HEK293 (cell line): ENCODE measurements at regions not wholly inside any gene's neighbourhood (a gene's known extent, or its start where the extent isn't known, plus 50 kb on each side); places are given as distances from the start of the nearest gene placed in this dataset.

Source experiments
- CTCF ChIA-PET: fragments of 350-600 bp; formaldehyde crosslinking; extraction: SDS; loops from one replicate; lab custom pipeline; 2021; ENCODE audit warnings: antibody characterized with exemption; lab: Yijun Ruan, JAX
- POLR2A ChIA-PET: fragments of 300-600 bp; formaldehyde crosslinking; extraction: SDS; loops from one replicate; lab custom pipeline; 2020; ENCODE audit warnings: antibody characterized with exemption, inconsistent platforms; lab: Yijun Ruan, JAX
- H3K27ac ChIP-seq: fragments of 200-500 bp; sonication (Bioruptor generic); 2 replicates; pipeline ENCODE4 v1.5.1; 2014; ENCODE audit warnings: low read depth, low read length, control low read depth, inconsistent platforms; ENCODE audit errors: extremely low read depth
- H3K36me3 ChIP-seq, 2 experiments: fragments of 200-500 bp in 1 of 2; sonication (Bioruptor generic) in 1 of 2; 1 replicate in 1 of 2; 2 replicates in 1 of 2; pipeline ENCODE4 v1.5.1; 2014 to 2017; ENCODE audit warnings: inconsistent platforms in 2 of 2, low read length in 2 of 2; ENCODE audit not compliant: control insufficient read depth in 2 of 2, insufficient read depth in 1 of 2
- H3K4me1 ChIP-seq: fragments of 200-500 bp; sonication (Bioruptor generic); 2 replicates; pipeline ENCODE4 v1.5.1; 2014; ENCODE audit warnings: mild to moderate bottlenecking, low read length, inconsistent platforms; ENCODE audit not compliant: control insufficient read depth, insufficient read depth
- H3K4me3 ChIP-seq: 2 replicates; pipeline ENCODE4 v1.5.1; 2011; ENCODE audit warnings: low read depth, mild to moderate bottlenecking, control low read depth, low read length, moderate library complexity
- H3K9me3 ChIP-seq: fragments of 200-500 bp; sonication (Bioruptor generic); 2 replicates; pipeline ENCODE4 v1.5.1; 2014; ENCODE audit warnings: low read depth, low read length, inconsistent platforms; ENCODE audit not compliant: control insufficient read depth, insufficient read depth
- GLIS2 ChIP-seq: fragments of 450-650 bp; formaldehyde crosslinking; IDR thresholded peaks from 2 replicates; pipeline ENCODE4 v1.5.1; 2016; ENCODE audit warnings: missing biosample characterization, missing genetic modification characterization
- KLF7 ChIP-seq: fragments of 450-650 bp; formaldehyde crosslinking; IDR thresholded peaks from 2 replicates; pipeline ENCODE4 v1.5.1; 2016; ENCODE audit warnings: missing biosample characterization, missing genetic modification characterization, borderline replicate concordance
- SALL2 ChIP-seq: fragments of 450-650 bp; formaldehyde crosslinking; IDR thresholded peaks from 2 replicates; pipeline ENCODE4 v1.5.0; 2017; ENCODE audit warnings: missing biosample characterization, mild to moderate bottlenecking, missing genetic modification characterization, borderline replicate concordance
- SETDB1 ChIP-seq: IDR thresholded peaks from one replicate; pipeline ENCODE4 v1.6.1; 2017; ENCODE audit warnings: mild to moderate bottlenecking, low read length, moderate library complexity, mixed read lengths; ENCODE audit not compliant: insufficient read length
- SP2 ChIP-seq: fragments of 450-650 bp; formaldehyde crosslinking; IDR thresholded peaks from 2 replicates; pipeline ENCODE4 v1.5.1; 2016; ENCODE audit warnings: missing biosample characterization, missing genetic modification characterization
- SP3 ChIP-seq: fragments of 450-650 bp; formaldehyde crosslinking; IDR thresholded peaks from 2 replicates; pipeline ENCODE4 v1.5.1; 2016; ENCODE audit warnings: missing biosample characterization, missing genetic modification characterization
- YY1 ChIP-seq: fragments of 450-650 bp; formaldehyde crosslinking; IDR thresholded peaks from 2 replicates; pipeline ENCODE4 v1.5.1; 2018; ENCODE audit warnings: missing biosample characterization, missing genetic modification characterization
- ZNF157 ChIP-seq: fragments of 450-650 bp; formaldehyde crosslinking; IDR thresholded peaks from 2 replicates; pipeline ENCODE4 v1.5.1; 2016; ENCODE audit warnings: missing biosample characterization, missing genetic modification characterization
- ZNF184 ChIP-seq: fragments of 450-650 bp; IDR thresholded peaks from 2 replicates; pipeline ENCODE4 v1.5.1; 2018; ENCODE audit warnings: missing biosample characterization, mild to moderate bottlenecking, missing genetic modification characterization
- ZNF202 ChIP-seq: fragments of 450-650 bp; formaldehyde crosslinking; IDR thresholded peaks from 2 replicates; pipeline ENCODE4 v1.5.1; 2016; ENCODE audit warnings: missing biosample characterization, missing genetic modification characterization, borderline replicate concordance
- ZNF266 ChIP-seq: fragments of 450-650 bp; formaldehyde crosslinking; IDR thresholded peaks from 2 replicates; pipeline ENCODE4 v1.5.1; 2016; ENCODE audit warnings: missing biosample characterization, missing genetic modification characterization, low read depth
- ZNF416 ChIP-seq: fragments of 450-650 bp; formaldehyde crosslinking; IDR thresholded peaks from 2 replicates; pipeline ENCODE4 v1.5.1; 2016; ENCODE audit warnings: missing biosample characterization, missing genetic modification characterization
- ZNF501 ChIP-seq: fragments of 450-650 bp; formaldehyde crosslinking; IDR thresholded peaks from 2 replicates; pipeline ENCODE4 v1.5.1; 2016; ENCODE audit warnings: missing biosample characterization, missing genetic modification characterization
- ZNF610 ChIP-seq: fragments of 450-650 bp; formaldehyde crosslinking; IDR thresholded peaks from 2 replicates; pipeline ENCODE4 v1.5.1; 2016; ENCODE audit warnings: missing biosample characterization, missing genetic modification characterization, borderline replicate concordance
- ZNF677 ChIP-seq: fragments of 450-650 bp; IDR thresholded peaks from 2 replicates; pipeline ENCODE4 v1.5.0; 2018; ENCODE audit warnings: missing biosample characterization, mild to moderate bottlenecking, missing genetic modification characterization, moderate library complexity
- TF ChIP-seq, protein P1 (sequence below): fragments of 450-650 bp; formaldehyde crosslinking; IDR thresholded peaks from 2 replicates; pipeline ENCODE4 v1.5.1; 2017; ENCODE audit warnings: missing biosample characterization, missing genetic modification characterization
- TF ChIP-seq, protein P2 (sequence below): fragments of 450-650 bp; formaldehyde crosslinking; IDR thresholded peaks from 2 replicates; pipeline ENCODE4 v1.5.1; 2016; ENCODE audit warnings: missing biosample characterization, missing genetic modification characterization, low read depth
- TF ChIP-seq, protein P3 (sequence below): fragments of 450-650 bp; formaldehyde crosslinking; IDR thresholded peaks from 2 replicates; pipeline ENCODE4 v1.5.1; 2017; ENCODE audit warnings: missing biosample characterization, missing genetic modification characterization
- TF ChIP-seq, protein P4 (sequence below): IDR thresholded peaks from 2 replicates; pipeline ENCODE4 v1.6.1; 2011; ENCODE audit warnings: mild to moderate bottlenecking, low read depth, low read length, borderline replicate concordance

GRCh38 chr10:44859546-44860285 is 51.4 kb upstream of the TMEM72 start:
- Histone ChIP-seq H3K36me3 (no peaks in the 10 kb centered on the region), H3K4me1 (peaks cover 3% of the 10 kb centered on the region; the same call in 1 of the 2 replicates), H3K4me3 (no peak overlapping the region), H3K27ac (no peak overlapping the region), H3K9me3 (no peaks in the 10 kb centered on the region)
- ChIA-PET CTCF (interaction anchor here (0.7 to 2.3 kb wide), 5 partner anchors 27 to 520 kb away, joined by 3 to 14 read pairs (median 4); no protein-coding TSS in a partner anchor), POLR2A (no interaction called here)
- TF ChIP-seq, protein P1, sequence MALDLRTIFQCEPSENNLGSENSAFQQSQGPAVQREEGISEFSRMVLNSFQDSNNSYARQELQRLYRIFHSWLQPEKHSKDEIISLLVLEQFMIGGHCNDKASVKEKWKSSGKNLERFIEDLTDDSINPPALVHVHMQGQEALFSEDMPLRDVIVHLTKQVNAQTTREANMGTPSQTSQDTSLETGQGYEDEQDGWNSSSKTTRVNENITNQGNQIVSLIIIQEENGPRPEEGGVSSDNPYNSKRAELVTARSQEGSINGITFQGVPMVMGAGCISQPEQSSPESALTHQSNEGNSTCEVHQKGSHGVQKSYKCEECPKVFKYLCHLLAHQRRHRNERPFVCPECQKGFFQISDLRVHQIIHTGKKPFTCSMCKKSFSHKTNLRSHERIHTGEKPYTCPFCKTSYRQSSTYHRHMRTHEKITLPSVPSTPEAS (tag by site-specific recombination): 0 out of 2 replicates have a peak, but pooled peaks have one; percentile 35
- TF ChIP-seq, protein P2, sequence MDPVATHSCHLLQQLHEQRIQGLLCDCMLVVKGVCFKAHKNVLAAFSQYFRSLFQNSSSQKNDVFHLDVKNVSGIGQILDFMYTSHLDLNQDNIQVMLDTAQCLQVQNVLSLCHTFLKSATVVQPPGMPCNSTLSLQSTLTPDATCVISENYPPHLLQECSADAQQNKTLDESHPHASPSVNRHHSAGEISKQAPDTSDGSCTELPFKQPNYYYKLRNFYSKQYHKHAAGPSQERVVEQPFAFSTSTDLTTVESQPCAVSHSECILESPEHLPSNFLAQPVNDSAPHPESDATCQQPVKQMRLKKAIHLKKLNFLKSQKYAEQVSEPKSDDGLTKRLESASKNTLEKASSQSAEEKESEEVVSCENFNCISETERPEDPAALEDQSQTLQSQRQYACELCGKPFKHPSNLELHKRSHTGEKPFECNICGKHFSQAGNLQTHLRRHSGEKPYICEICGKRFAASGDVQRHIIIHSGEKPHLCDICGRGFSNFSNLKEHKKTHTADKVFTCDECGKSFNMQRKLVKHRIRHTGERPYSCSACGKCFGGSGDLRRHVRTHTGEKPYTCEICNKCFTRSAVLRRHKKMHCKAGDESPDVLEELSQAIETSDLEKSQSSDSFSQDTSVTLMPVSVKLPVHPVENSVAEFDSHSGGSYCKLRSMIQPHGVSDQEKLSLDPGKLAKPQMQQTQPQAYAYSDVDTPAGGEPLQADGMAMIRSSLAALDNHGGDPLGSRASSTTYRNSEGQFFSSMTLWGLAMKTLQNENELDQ (tag by site-specific recombination): no peak

GRCh38 chr10:44860811-44861736 is 50.1 kb upstream of the TMEM72 start:
- CTCF ChIA-PET: interaction anchor here (0.5 to 1.0 kb wide), 9 partner anchors 13 to 1171 kb away, joined by 3 to 4 read pairs (median 3); no protein-coding TSS in a partner anchor
- no peaks in the 10 kb centered on the region for H3K9me3 ChIP-seq
- H3K36me3 ChIP-seq: no peaks in the 10 kb centered on the region
- no peak overlapping the region for H3K4me3 ChIP-seq
- H3K4me1 ChIP-seq: peaks cover 3% of the 10 kb centered on the region; the same call in 1 of the 2 replicates
- POLR2A ChIA-PET: no interaction called here
- TF ChIP-seq SETDB1 (no peak), SP2 (no peak), ZNF610 (tag by site-specific recombination) (no peak), ZNF184 (no peak), ZNF157 (tag by site-specific recombination) (no peak), GLIS2 (tag by site-specific recombination) (no peak), YY1 (tag by site-specific recombination) (no peak), SALL2 (tag by site-specific recombination) (no peak), KLF7 (tag by site-specific recombination) (no peak), ZNF501 (tag by site-specific recombination) (no peak), ZNF416 (tag by site-specific recombination) (no peak), SP3 (tag by site-specific recombination) (no peak), ZNF266 (tag by site-specific recombination) (no peak), ZNF677 (tag by site-specific recombination) (no peak), ZNF202 (tag by site-specific recombination) (no peak)
- TF ChIP-seq, protein P3, sequence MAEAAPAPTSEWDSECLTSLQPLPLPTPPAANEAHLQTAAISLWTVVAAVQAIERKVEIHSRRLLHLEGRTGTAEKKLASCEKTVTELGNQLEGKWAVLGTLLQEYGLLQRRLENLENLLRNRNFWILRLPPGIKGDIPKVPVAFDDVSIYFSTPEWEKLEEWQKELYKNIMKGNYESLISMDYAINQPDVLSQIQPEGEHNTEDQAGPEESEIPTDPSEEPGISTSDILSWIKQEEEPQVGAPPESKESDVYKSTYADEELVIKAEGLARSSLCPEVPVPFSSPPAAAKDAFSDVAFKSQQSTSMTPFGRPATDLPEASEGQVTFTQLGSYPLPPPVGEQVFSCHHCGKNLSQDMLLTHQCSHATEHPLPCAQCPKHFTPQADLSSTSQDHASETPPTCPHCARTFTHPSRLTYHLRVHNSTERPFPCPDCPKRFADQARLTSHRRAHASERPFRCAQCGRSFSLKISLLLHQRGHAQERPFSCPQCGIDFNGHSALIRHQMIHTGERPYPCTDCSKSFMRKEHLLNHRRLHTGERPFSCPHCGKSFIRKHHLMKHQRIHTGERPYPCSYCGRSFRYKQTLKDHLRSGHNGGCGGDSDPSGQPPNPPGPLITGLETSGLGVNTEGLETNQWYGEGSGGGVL (tag by site-specific recombination): no peak
- TF ChIP-seq, protein P4, sequence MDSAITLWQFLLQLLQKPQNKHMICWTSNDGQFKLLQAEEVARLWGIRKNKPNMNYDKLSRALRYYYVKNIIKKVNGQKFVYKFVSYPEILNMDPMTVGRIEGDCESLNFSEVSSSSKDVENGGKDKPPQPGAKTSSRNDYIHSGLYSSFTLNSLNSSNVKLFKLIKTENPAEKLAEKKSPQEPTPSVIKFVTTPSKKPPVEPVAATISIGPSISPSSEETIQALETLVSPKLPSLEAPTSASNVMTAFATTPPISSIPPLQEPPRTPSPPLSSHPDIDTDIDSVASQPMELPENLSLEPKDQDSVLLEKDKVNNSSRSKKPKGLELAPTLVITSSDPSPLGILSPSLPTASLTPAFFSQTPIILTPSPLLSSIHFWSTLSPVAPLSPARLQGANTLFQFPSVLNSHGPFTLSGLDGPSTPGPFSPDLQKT: no peak
- TF ChIP-seq, all 188 proteins: peak for 0
- H3K27ac ChIP-seq: no peak overlapping the region
